GM18861 (cell line): ENCODE measurements at regions not wholly inside any gene's neighbourhood (a gene's known extent, or its start where the extent isn't known, plus 50 kb on each side); places are given as distances from the start of the nearest gene placed in this dataset.

Experiments used
- ATAC-seq: cut with Tn5 transposase; IDR thresholded peaks from one replicate; pipeline ENCODE4 v1.9.1; 2021; ENCODE audit not compliant: unreplicated experiment

GRCh38 chr13:99827011-99827772 is 144.4 kb downstream of the ZIC5 start:
- no peak for ATAC-seq

GRCh38 chr13:99823961-99824360 is 147.6 kb downstream of the ZIC5 start:
- ATAC-seq: no peak

- no peak for ATAC-seq
These were observed 148.7 kb downstream of the ZIC5 start for GRCh38 chr13:99822820-99823219.

- ATAC-seq: no peak
These were observed 149.8 kb downstream of the ZIC5 start for GRCh38 chr13:99821741-99822140.

GRCh38 chr13:99819967-99820366 is 151.6 kb downstream of the ZIC5 start:
- no peak for ATAC-seq

- ATAC-seq: no peak
These were observed 155.2 kb downstream of the ZIC5 start for GRCh38 chr13:99816321-99816720.

- no peak for ATAC-seq
These were observed 158.1 kb downstream of the ZIC5 start for GRCh38 chr13:99813336-99814095.

GRCh38 chr13:99812625-99813024 is 158.9 kb downstream of the ZIC5 start:
- ATAC-seq: no peak

- no peak for ATAC-seq
These were observed 160.4 kb downstream of the ZIC5 start for GRCh38 chr13:99811067-99811700.

GRCh38 chr13:99809926-99810325 is 161.6 kb downstream of the ZIC5 start:
- no peak for ATAC-seq

- ATAC-seq: no peak
These were observed 162.1 kb downstream of the ZIC5 start for GRCh38 chr13:99809496-99809895.

- ATAC-seq: no peak
These were observed 162.8 kb downstream of the ZIC5 start for GRCh38 chr13:99808786-99809185.

GRCh38 chr13:99806671-99807070 is 164.9 kb downstream of the ZIC5 start:
- no peak for ATAC-seq

GRCh38 chr13:99805361-99805760 is 166.2 kb downstream of the ZIC5 start:
- ATAC-seq: no peak

- ATAC-seq: no peak
These were observed 168.4 kb downstream of the ZIC5 start for GRCh38 chr13:99803141-99803540.

GRCh38 chr13:99802416-99802815 is 169.2 kb downstream of the ZIC5 start:
- no peak for ATAC-seq

- no peak for ATAC-seq
These were observed 170.6 kb downstream of the ZIC5 start for GRCh38 chr13:99800951-99801350.

- no peak for ATAC-seq
These were observed 171.6 kb downstream of the ZIC5 start for GRCh38 chr13:99800011-99800410.

GRCh38 chr13:99798756-99799155 is 172.8 kb downstream of the ZIC5 start:
- no peak for ATAC-seq

- ATAC-seq: no peak
These were observed 173.9 kb downstream of the ZIC5 start for GRCh38 chr13:99797691-99798090.

GRCh38 chr13:99796175-99796819 is 175.3 kb downstream of the ZIC5 start:
- no peak for ATAC-seq
